Activated naive CD4-positive, alpha-beta T cell treated with anti-CD3 and anti-CD28 coated beads for 36 hours (primary cell): ENCODE measurements at regions not wholly inside any gene's neighbourhood (a gene's known extent, or its start where the extent isn't known, plus 50 kb on each side); places are given as distances from the start of the nearest gene placed in this dataset.

ENCODE experiments used
- CTCF ChIA-PET: fragments of 350-600 bp; sonication (Branson Sonifier 250); formaldehyde crosslinking; loops from one replicate; lab custom pipeline; 2021; ENCODE audit warnings: antibody characterized with exemption; lab: Charles Lee
- DNase-seq: peaks from one replicate; pipeline ENCODE4 v3.0.0-alpha.2; 2020
- H3K27ac Mint-ChIP-seq: one replicate; pipeline ENCODE4 v1.8.0; 2021; ENCODE audit warnings: mild to moderate bottlenecking, mixed read lengths
- H3K27me3 Mint-ChIP-seq: one replicate; pipeline ENCODE4 v1.8.0; 2021; ENCODE audit warnings: low read depth, mixed read lengths
- H3K36me3 Mint-ChIP-seq: one replicate; pipeline ENCODE4 v1.8.0; 2021; ENCODE audit warnings: low read depth, mixed read lengths
- H3K4me1 Mint-ChIP-seq: one replicate; pipeline ENCODE4 v1.8.0; 2021; ENCODE audit warnings: low read depth, mixed read lengths
- H3K4me3 Mint-ChIP-seq: one replicate; pipeline ENCODE4 v1.8.0; 2021; ENCODE audit warnings: mild to moderate bottlenecking, moderate library complexity, mixed read lengths
- H3K9me3 Mint-ChIP-seq: one replicate; pipeline ENCODE4 v1.8.0; 2021; ENCODE audit warnings: mixed read lengths
- intact Hi-C: fragments of 100-400 bp; cut with micrococcal nuclease; formaldehyde crosslinking; loops from one replicate; pipeline ENCODE4 v1.15.1; 2023

GRCh38 chr4:166518776-166519175 lies 645.7 kb downstream of the TLL1 start:
- CTCF ChIA-PET = no interaction called here
- intact Hi-C loops = no loop called here

DNA sequence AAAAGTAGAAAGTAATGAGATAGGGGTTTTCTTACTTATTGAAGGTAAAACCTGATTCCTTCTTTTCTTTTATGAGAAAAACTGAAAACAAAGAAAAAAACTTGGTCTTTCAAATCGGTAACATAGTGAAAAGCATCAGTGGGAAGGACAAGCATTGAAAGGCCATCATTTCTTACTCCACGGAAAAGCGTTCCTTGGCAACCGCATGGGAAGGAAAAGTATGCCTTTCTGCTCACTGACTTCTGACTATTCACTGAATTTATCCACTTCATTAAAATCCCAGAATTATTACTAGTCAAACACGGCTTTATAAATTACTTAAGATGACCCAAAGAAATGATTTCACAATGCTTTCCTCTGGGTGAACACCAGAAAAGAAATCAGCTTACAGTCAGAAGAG lies 646.7 kb downstream of the TLL1 start:
- Mint-ChIP-seq H3K27ac (no peak overlapping the region), H3K36me3 (no peaks in the 10 kb centered on the region), H3K4me1 (no peaks in the 10 kb centered on the region), H3K9me3 (peaks cover 8% of the 10 kb centered on the region), H3K27me3 (no peaks in the 10 kb centered on the region), H3K4me3 (no peak overlapping the region)
- DNase-seq = no peak
- CTCF ChIA-PET = no interaction called here
- intact Hi-C loops = no loop called here

More at GRCh38 chr4:166518776-166519175, 645.7 kb downstream of the TLL1 start:
- Mint-ChIP-seq H3K27me3 (no peaks in the 10 kb centered on the region), H3K27ac (no peak overlapping the region), H3K4me1 (no peaks in the 10 kb centered on the region), H3K4me3 (no peak overlapping the region), H3K9me3 (peaks cover 8% of the 10 kb centered on the region), H3K36me3 (no peaks in the 10 kb centered on the region)
- no peak for DNase-seq

GRCh38 chr4:166527500-166527899 lies 654.5 kb downstream of the TLL1 start:
- Mint-ChIP-seq H3K36me3 (no peaks in the 10 kb centered on the region), H3K4me1 (no peaks in the 10 kb centered on the region), H3K27ac (no peak overlapping the region), H3K4me3 (no peak overlapping the region), H3K27me3 (no peaks in the 10 kb centered on the region), H3K9me3 (no peaks in the 10 kb centered on the region)
- intact Hi-C loops = no loop called here
- CTCF ChIA-PET = no interaction called here
- no peak for DNase-seq

GRCh38 chr4:166531703-166532102 lies 658.7 kb downstream of the TLL1 start:
- Mint-ChIP-seq H3K4me1 (no peaks in the 10 kb centered on the region), H3K27me3 (no peaks in the 10 kb centered on the region), H3K4me3 (no peak overlapping the region), H3K36me3 (no peaks in the 10 kb centered on the region), H3K9me3 (peaks cover 3% of the 10 kb centered on the region), H3K27ac (no peak overlapping the region)
- CTCF ChIA-PET = no interaction called here
- no peak for DNase-seq
- intact Hi-C loops = no loop called here

- DNase-seq = no peak
- Mint-ChIP-seq H3K9me3 (peaks cover 3% of the 10 kb centered on the region), H3K4me1 (no peaks in the 10 kb centered on the region), H3K36me3 (no peaks in the 10 kb centered on the region), H3K27ac (no peak overlapping the region), H3K27me3 (no peaks in the 10 kb centered on the region), H3K4me3 (no peak overlapping the region)
- CTCF ChIA-PET = no interaction called here
- intact Hi-C loops = no loop called here
Measured at GRCh38 chr4:166535865-166536264, 662.8 kb downstream of the TLL1 start.

GRCh38 chr4:166538491-166539005 lies 665.5 kb downstream of the TLL1 start:
- Mint-ChIP-seq H3K4me1 (no peaks in the 10 kb centered on the region), H3K27ac (no peak overlapping the region), H3K27me3 (no peaks in the 10 kb centered on the region), H3K9me3 (peaks cover 3% of the 10 kb centered on the region), H3K36me3 (no peaks in the 10 kb centered on the region), H3K4me3 (no peak overlapping the region)
- DNase-seq = no peak
- intact Hi-C loops = no loop called here
- CTCF ChIA-PET = no interaction called here

GRCh38 chr4:166546009-166546408 lies 673.0 kb downstream of the TLL1 start:
- CTCF ChIA-PET = no interaction called here
- intact Hi-C loops = no loop called here
- no peaks in the 10 kb centered on the region for H3K27me3 Mint-ChIP-seq

DNA sequence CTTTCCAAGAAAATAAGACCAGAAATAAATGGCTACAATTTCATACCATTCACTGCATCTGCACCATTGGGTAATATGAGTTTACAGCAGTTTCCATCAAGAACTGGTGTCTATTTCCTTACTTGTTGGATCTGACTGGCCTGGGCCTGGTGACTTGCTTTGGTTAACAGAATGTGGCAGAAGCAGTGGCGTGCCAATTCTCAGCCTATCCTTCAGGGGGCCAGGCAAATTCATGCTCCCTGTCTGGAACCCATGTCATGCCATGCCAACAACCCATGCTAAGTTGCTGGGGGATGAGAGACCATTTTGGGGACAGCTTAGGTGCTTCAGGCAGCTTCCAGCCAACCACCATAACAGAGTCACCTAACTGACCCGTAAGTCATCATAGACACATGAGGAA lies 656.7 kb downstream of the SPOCK3 start:
- no peaks in the 10 kb centered on the region for H3K4me1 Mint-ChIP-seq

More at GRCh38 chr4:166546009-166546408, 673.0 kb downstream of the TLL1 start:
- Mint-ChIP-seq H3K4me3 (no peak overlapping the region), H3K4me1 (no peaks in the 10 kb centered on the region), H3K27ac (no peak overlapping the region), H3K9me3 (no peaks in the 10 kb centered on the region), H3K36me3 (no peaks in the 10 kb centered on the region)
- no peak for DNase-seq

GRCh38 chr4:166585491-166585890 lies 648.8 kb downstream of the SPOCK3 start:
- intact Hi-C loops = no loop called here
- Mint-ChIP-seq H3K9me3 (peaks cover 9% of the 10 kb centered on the region), H3K27ac (no peak overlapping the region), H3K4me3 (no peak overlapping the region), H3K36me3 (no peaks in the 10 kb centered on the region), H3K4me1 (no peaks in the 10 kb centered on the region), H3K27me3 (no peaks in the 10 kb centered on the region)
- DNase-seq = no peak
- CTCF ChIA-PET = no interaction called here

More for the DNA sequence above, 656.7 kb downstream of the SPOCK3 start:
- intact Hi-C loops = no loop called here
- Mint-ChIP-seq H3K36me3 (no peaks in the 10 kb centered on the region), H3K27ac (no peak overlapping the region), H3K4me3 (no peak overlapping the region), H3K9me3 (peaks cover 8% of the 10 kb centered on the region), H3K27me3 (no peaks in the 10 kb centered on the region)
- CTCF ChIA-PET = no interaction called here
- no peak for DNase-seq

- Mint-ChIP-seq H3K4me3 (no peak overlapping the region), H3K36me3 (no peaks in the 10 kb centered on the region), H3K9me3 (peaks cover 6% of the 10 kb centered on the region), H3K27ac (no peak overlapping the region), H3K27me3 (no peaks in the 10 kb centered on the region), H3K4me1 (no peaks in the 10 kb centered on the region)
- intact Hi-C loops = loop anchor here (2.0 kb wide), 1 partner anchor 428 kb away; no protein-coding TSS in a partner anchor
- DNase-seq = peak; percentile 5
- CTCF ChIA-PET = interaction anchor here (0.7 to 1.3 kb wide), 2 partner anchors 13 to 911 kb away, joined by 3 to 4 read pairs; no protein-coding TSS in a partner anchor
Measured at GRCh38 chr4:166594326-166594946, 639.9 kb downstream of the SPOCK3 start.

- peaks cover 4% of the 10 kb centered on the region for H3K9me3 Mint-ChIP-seq
- H3K27ac Mint-ChIP-seq = no peak overlapping the region
- no peak overlapping the region for H3K4me3 Mint-ChIP-seq
- no peaks in the 10 kb centered on the region for H3K27me3 Mint-ChIP-seq
- H3K4me1 Mint-ChIP-seq = no peaks in the 10 kb centered on the region
- no peak for DNase-seq
- intact Hi-C loops = no loop called here
- CTCF ChIA-PET = no interaction called here
- no peaks in the 10 kb centered on the region for H3K36me3 Mint-ChIP-seq
Measured at GRCh38 chr4:166600264-166600663, 634.0 kb downstream of the SPOCK3 start.

DNA sequence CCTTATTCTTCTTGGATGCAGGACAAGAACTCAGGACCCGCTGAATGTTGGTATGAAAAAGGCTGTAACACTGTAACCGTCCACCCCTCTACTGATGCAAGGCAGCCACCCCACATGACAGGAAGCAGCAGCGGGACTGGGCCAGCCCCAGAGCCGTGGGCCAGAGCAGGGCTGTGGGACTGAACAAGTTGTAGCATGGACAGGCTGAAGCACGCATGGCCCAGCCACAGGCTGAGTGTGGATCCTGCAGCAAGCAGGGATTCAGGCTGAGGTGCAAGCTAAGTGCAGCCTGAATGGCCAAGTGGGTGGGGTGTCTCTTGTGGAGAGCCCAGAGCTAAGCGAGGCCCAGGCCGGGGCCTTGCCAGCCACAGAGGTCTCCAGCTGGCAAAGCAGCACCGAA lies 632.2 kb downstream of the SPOCK3 start:
- CTCF ChIA-PET = no interaction called here
- no peak overlapping the region for H3K4me3 Mint-ChIP-seq
- H3K4me1 Mint-ChIP-seq = no peaks in the 10 kb centered on the region
- peaks cover 4% of the 10 kb centered on the region for H3K9me3 Mint-ChIP-seq
- no peak overlapping the region for H3K27ac Mint-ChIP-seq
- H3K36me3 Mint-ChIP-seq = no peaks in the 10 kb centered on the region
- DNase-seq = no peak
- no peaks in the 10 kb centered on the region for H3K27me3 Mint-ChIP-seq
- intact Hi-C loops = no loop called here

DNA sequence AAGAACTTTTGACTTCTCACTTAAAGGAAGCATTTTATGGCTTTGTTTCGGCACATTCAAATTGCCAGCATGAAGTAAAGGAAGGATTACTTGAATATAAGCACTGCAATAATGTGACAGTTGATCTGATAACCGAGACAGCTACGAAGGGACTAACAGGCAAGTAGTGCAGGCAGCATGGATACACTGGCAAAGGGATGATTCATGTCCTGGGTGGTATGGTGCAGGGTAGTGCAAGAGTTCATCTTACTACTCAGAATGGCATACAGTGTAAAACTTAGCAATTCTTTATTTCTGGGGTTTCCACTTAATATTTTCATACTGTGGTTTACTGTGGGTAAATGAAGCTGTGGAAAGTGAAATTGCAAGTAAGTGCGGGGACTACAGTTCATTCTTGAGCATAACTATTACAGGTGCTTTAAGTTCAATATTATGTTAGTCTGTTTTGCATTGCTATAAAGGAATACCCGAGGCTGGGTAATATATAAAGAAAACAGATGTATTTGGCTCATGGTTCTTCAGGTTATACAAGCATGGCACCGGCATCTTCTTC lies 611.8 kb downstream of the SPOCK3 start:
- no peak for DNase-seq
- H3K27me3 Mint-ChIP-seq = no peaks in the 10 kb centered on the region
- no peak overlapping the region for H3K27ac Mint-ChIP-seq
- H3K4me1 Mint-ChIP-seq = no peaks in the 10 kb centered on the region
- H3K9me3 Mint-ChIP-seq = peaks cover 4% of the 10 kb centered on the region
- no peaks in the 10 kb centered on the region for H3K36me3 Mint-ChIP-seq
- CTCF ChIA-PET = no interaction called here
- intact Hi-C loops = no loop called here
- H3K4me3 Mint-ChIP-seq = no peak overlapping the region
